ENCODE measurements at regions not wholly inside any gene's neighbourhood (a gene's known extent, or its start where the extent isn't known, plus 50 kb on each side); places are given as distances from the start of the nearest gene placed in this dataset.

GRCh38 chr18:46325895-46326294 lies 221.7 kb downstream of the HAUS1 start:
- no peak for TF ChIP-seq NFRKB (IDR thresholded peaks at IDR 0.05)
- TF ChIP-seq ELF4 (IDR thresholded peaks at IDR 0.05): no peak
- no peak for TF ChIP-seq FOXA1 (IDR thresholded peaks at IDR 0.05)
- no peak for TF ChIP-seq FOXM1 (IDR thresholded peaks at IDR 0.05; ENCODE audit: borderline replicate concordance)
- no peak for TF ChIP-seq ZNF384 (IDR thresholded peaks at IDR 0.05)
- no peak for TF ChIP-seq LEF1 (IDR thresholded peaks at IDR 0.05; ENCODE audit: borderline replicate concordance)
- TF ChIP-seq TARDBP (IDR thresholded peaks at IDR 0.05): no peak
- no peak for TF ChIP-seq HDGF (IDR thresholded peaks at IDR 0.05; ENCODE audit: borderline replicate concordance)
- TF ChIP-seq FOXK2 (IDR thresholded peaks at IDR 0.05): no peak
- TF ChIP-seq SUZ12 (IDR thresholded peaks at IDR 0.05): no peak
- TF ChIP-seq L3MBTL2 (conservative IDR thresholded peaks at IDR 0.05): no peak
- no peak for TF ChIP-seq ARNT (IDR thresholded peaks at IDR 0.05)
- TF ChIP-seq BHLHE40 (IDR thresholded peaks at IDR 0.05; ENCODE audit: borderline replicate concordance): no peak
- TF ChIP-seq PKNOX1 (IDR thresholded peaks at IDR 0.05): no peak
- TF ChIP-seq SP1 (IDR thresholded peaks at IDR 0.05): no peak
- no peak for TF ChIP-seq CTBP1 (IDR thresholded peaks at IDR 0.05; ENCODE audit: borderline replicate concordance)
- POLR2A ChIA-PET: no interaction called here
- DNase-seq (ENCODE audit: extremely low spot score): no peak
- CTCF ChIA-PET: no interaction called here

GRCh38 chr18:46329736-46330246 lies 225.6 kb downstream of the HAUS1 start:
- ChIA-PET CTCF (no interaction called here), POLR2A (no interaction called here)
- TF ChIP-seq ELF4 (IDR thresholded peaks at IDR 0.05): no peak
- TF ChIP-seq BHLHE40 (IDR thresholded peaks at IDR 0.05; ENCODE audit: borderline replicate concordance): no peak
- TF ChIP-seq TARDBP (IDR thresholded peaks at IDR 0.05): no peak
- no peak for TF ChIP-seq L3MBTL2 (conservative IDR thresholded peaks at IDR 0.05)
- TF ChIP-seq FOXM1 (IDR thresholded peaks at IDR 0.05; ENCODE audit: borderline replicate concordance): no peak
- TF ChIP-seq ZNF384 (IDR thresholded peaks at IDR 0.05): no peak
- no peak for TF ChIP-seq NFRKB (IDR thresholded peaks at IDR 0.05)
- no peak for TF ChIP-seq FOXK2 (IDR thresholded peaks at IDR 0.05)
- no peak for TF ChIP-seq HDGF (IDR thresholded peaks at IDR 0.05; ENCODE audit: borderline replicate concordance)
- TF ChIP-seq ARNT (IDR thresholded peaks at IDR 0.05): no peak
- no peak for TF ChIP-seq SUZ12 (IDR thresholded peaks at IDR 0.05)
- TF ChIP-seq CTBP1 (IDR thresholded peaks at IDR 0.05; ENCODE audit: borderline replicate concordance): no peak
- no peak for TF ChIP-seq PKNOX1 (IDR thresholded peaks at IDR 0.05)
- TF ChIP-seq SP1 (IDR thresholded peaks at IDR 0.05): no peak
- no peak for TF ChIP-seq FOXA1 (IDR thresholded peaks at IDR 0.05)
- TF ChIP-seq LEF1 (IDR thresholded peaks at IDR 0.05; ENCODE audit: borderline replicate concordance): no peak
- no peak for DNase-seq (ENCODE audit: extremely low spot score)

GRCh38 chr18:46331316-46331715 lies 227.1 kb downstream of the HAUS1 start:
- no peak for DNase-seq (ENCODE audit: extremely low spot score)
- ChIA-PET POLR2A (no interaction called here), CTCF (no interaction called here)
- TF ChIP-seq TARDBP (IDR thresholded peaks at IDR 0.05) (no peak), ARNT (IDR thresholded peaks at IDR 0.05) (no peak), NFRKB (IDR thresholded peaks at IDR 0.05) (no peak), SP1 (IDR thresholded peaks at IDR 0.05) (no peak), CTBP1 (IDR thresholded peaks at IDR 0.05; ENCODE audit: borderline replicate concordance) (no peak), FOXM1 (IDR thresholded peaks at IDR 0.05; ENCODE audit: borderline replicate concordance) (no peak), FOXA1 (IDR thresholded peaks at IDR 0.05) (no peak), ELF4 (IDR thresholded peaks at IDR 0.05) (no peak), LEF1 (IDR thresholded peaks at IDR 0.05; ENCODE audit: borderline replicate concordance) (no peak), SUZ12 (IDR thresholded peaks at IDR 0.05) (no peak)

GRCh38 chr18:46332286-46332801 lies 228.2 kb downstream of the HAUS1 start:
- CTCF ChIA-PET: no interaction called here
- POLR2A ChIA-PET: no interaction called here
- TF ChIP-seq NFRKB (IDR thresholded peaks at IDR 0.05) (no peak), L3MBTL2 (conservative IDR thresholded peaks at IDR 0.05) (no peak), ARNT (IDR thresholded peaks at IDR 0.05) (no peak)
- no peak for DNase-seq (ENCODE audit: extremely low spot score)

- no peak for DNase-seq (ENCODE audit: extremely low spot score)
- TF ChIP-seq LEF1 (IDR thresholded peaks at IDR 0.05; ENCODE audit: borderline replicate concordance) (no peak), PKNOX1 (IDR thresholded peaks at IDR 0.05) (no peak), NFRKB (IDR thresholded peaks at IDR 0.05) (no peak), FOXA1 (IDR thresholded peaks at IDR 0.05) (no peak), HDGF (IDR thresholded peaks at IDR 0.05; ENCODE audit: borderline replicate concordance) (no peak), ELF4 (IDR thresholded peaks at IDR 0.05) (no peak), CTBP1 (IDR thresholded peaks at IDR 0.05; ENCODE audit: borderline replicate concordance) (no peak), ZNF384 (IDR thresholded peaks at IDR 0.05) (no peak)
- CTCF ChIA-PET: no interaction called here
- POLR2A ChIA-PET: no interaction called here
Observed at GRCh38 chr18:46332921-46333341, 228.7 kb downstream of the HAUS1 start.

- DNase-seq (ENCODE audit: extremely low spot score): peak; percentile 38
- ChIA-PET CTCF (no interaction called here), POLR2A (no interaction called here)
- TF ChIP-seq ELF4 (IDR thresholded peaks at IDR 0.05) (no peak), L3MBTL2 (conservative IDR thresholded peaks at IDR 0.05) (peak; percentile 53; the same call in 1 of the 2 replicates)
Observed at GRCh38 chr18:46333431-46334135, 229.4 kb downstream of the HAUS1 start.
